H1 (cell line): ENCODE measurements at regions not wholly inside any gene's neighbourhood (a gene's known extent, or its start where the extent isn't known, plus 50 kb on each side); places are given as distances from the start of the nearest gene placed in this dataset.
A peak's percentile ranks its signal among the peaks of the same experiment; 100 is the strongest.

Source experiments
- CTCF ChIA-PET: fragments of 300-600 bp; sonication (Branson Sonifier 250); formaldehyde crosslinking; loops from one replicate; lab custom pipeline; 2021; ENCODE audit not compliant: partially characterized antibody; lab: Charles Lee
- POLR2A ChIA-PET: fragments of 300-600 bp; sonication (Branson Sonifier 250); formaldehyde crosslinking; loops from one replicate; lab custom pipeline; 2021; ENCODE audit warnings: inconsistent platforms; ENCODE audit not compliant: partially characterized antibody; lab: Charles Lee
- DNase-seq, 2 experiments: peaks; one replicate each; pipeline versions ENCODE4 v3.0.0 to v3.0.0-alpha.2; 2010 to 2022; ENCODE audit warnings: low spot score in 2 of 2, low read depth in 1 of 2, mixed read lengths in 1 of 2
- FAIRE-seq: peaks from 2 replicates; lab custom pipeline; 2011; peaks lifted over from hg19 to GRCh38; lab: Jason Lieb, UNC
- H2AFZ ChIP-seq: 2 replicates; pipeline ENCODE4 v1.8.1; 2012; ENCODE audit warnings: low read length, inconsistent platforms
- H2AK5ac ChIP-seq: 2 replicates; pipeline ENCODE4 v1.6.1; 2013; ENCODE audit warnings: low read depth, low read length
- H2BK120ac ChIP-seq: replicated peaks from 2 replicates; pipeline ENCODE3; 2013; ENCODE audit warnings: low read depth, low read length, inconsistent platforms
- H2BK12ac ChIP-seq: 2 replicates; pipeline ENCODE4 v1.6.1; 2013; ENCODE audit warnings: low read depth, low read length
- H2BK15ac ChIP-seq: 2 replicates; pipeline ENCODE4 v1.6.1; 2013; ENCODE audit warnings: low read length
- H2BK20ac ChIP-seq: 2 replicates; pipeline ENCODE4 v1.6.1; 2013; ENCODE audit warnings: low read length
- H2BK5ac ChIP-seq: 2 replicates; pipeline ENCODE4 v1.6.1; 2013; ENCODE audit warnings: low read depth, low read length
- H3K14ac ChIP-seq: 2 replicates; pipeline ENCODE4 v1.6.1; 2013; ENCODE audit warnings: inconsistent platforms; ENCODE audit not compliant: insufficient read length
- H3K18ac ChIP-seq: 2 replicates; pipeline ENCODE4 v1.6.1; 2013; ENCODE audit warnings: low read length; ENCODE audit errors: extremely low read depth
- H3K23ac ChIP-seq: 2 replicates; pipeline ENCODE4 v1.6.1; 2013; ENCODE audit warnings: inconsistent platforms; ENCODE audit not compliant: insufficient read length
- H3K23me2 ChIP-seq: 2 replicates; pipeline ENCODE4 v1.6.1; 2013; ENCODE audit warnings: low read depth, low read length
- H3K27ac ChIP-seq: 2 replicates; pipeline ENCODE4 v1.6.1; 2011; ENCODE audit warnings: low read depth, low read length, inconsistent platforms
- H3K27me3 ChIP-seq, 4 experiments: replicated peaks in 1 of 4; 1 replicate in 1 of 4; 2 replicates in 3 of 4; pipeline versions ENCODE4 v1.6.1 to v1.8.1; 2011 to 2013; ENCODE audit warnings: low read length in 3 of 4, mild to moderate bottlenecking in 3 of 4, inconsistent platforms in 2 of 4, mixed read lengths in 2 of 4, moderate library complexity in 1 of 4; ENCODE audit not compliant: control insufficient read depth in 3 of 4, insufficient read depth in 3 of 4; ENCODE audit errors: extremely low read depth in 1 of 4
- H3K36me3 ChIP-seq, 4 experiments: 2 replicates each; pipeline versions ENCODE4 v1.6.1 to v1.8.1; 2011 to 2013; ENCODE audit warnings: mild to moderate bottlenecking in 4 of 4, low read length in 3 of 4, moderate library complexity in 2 of 4, control low read depth in 1 of 4, inconsistent platforms in 1 of 4; ENCODE audit not compliant: insufficient read depth in 4 of 4, control insufficient read depth in 2 of 4
- H3K4ac ChIP-seq: replicated peaks from 2 replicates; pipeline ENCODE3; 2013; ENCODE audit warnings: low read length, low read depth, mixed read lengths, inconsistent platforms; ENCODE audit not compliant: insufficient read length
- H3K4me1 ChIP-seq, 4 experiments: replicated peaks in 1 of 4; 1 replicate in 1 of 4; 2 replicates in 3 of 4; pipeline versions ENCODE4 v1.6.1 to v1.8.1; 2011 to 2013; ENCODE audit warnings: low read length in 3 of 4, inconsistent platforms in 2 of 4, mixed read lengths in 1 of 4; ENCODE audit not compliant: insufficient read depth in 4 of 4, control insufficient read depth in 3 of 4
- H3K4me2 ChIP-seq, 2 experiments: 2 replicates each; pipeline versions ENCODE4 v1.6.1 to v1.8.1; 2011 to 2013; ENCODE audit warnings: low read depth in 2 of 2, low read length in 2 of 2, control low read depth in 1 of 2, inconsistent platforms in 1 of 2, mild to moderate bottlenecking in 1 of 2; ENCODE audit not compliant: insufficient read depth in 1 of 2
- H3K4me3 ChIP-seq, 4 experiments: fragments of 200-600, 300-600 bp in 1 of 4; sonication (generic), shearing (Covaris generic), sonication (Bioruptor Twin) in 1 of 4; 2 replicates each; pipeline versions ENCODE4 v1.5.1 to v1.8.1; 2011 to 2016; ENCODE audit warnings: low read length in 4 of 4, low read depth in 3 of 4, control low read depth in 2 of 4, inconsistent platforms in 2 of 4, mild to moderate bottlenecking in 2 of 4, mixed read lengths in 1 of 4, moderate library complexity in 1 of 4; ENCODE audit not compliant: insufficient read depth in 2 of 4; ENCODE audit errors: extremely low read depth in 1 of 4
- H3K56ac ChIP-seq: replicated peaks from 2 replicates; pipeline ENCODE3; 2013; ENCODE audit warnings: low read depth, mild to moderate bottlenecking, mixed read lengths, low read length, inconsistent platforms; ENCODE audit not compliant: insufficient read length
- H3K79me1 ChIP-seq: 2 replicates; pipeline ENCODE4 v1.6.1; 2013; ENCODE audit warnings: low read depth, low read length, control low read depth
- H3K79me2 ChIP-seq, 2 experiments: 2 replicates each; pipeline versions ENCODE4 v1.6.1 to v1.8.1; 2012 to 2013; ENCODE audit warnings: low read length in 2 of 2, mild to moderate bottlenecking in 2 of 2, inconsistent platforms in 1 of 2; ENCODE audit not compliant: insufficient read depth in 2 of 2, control insufficient read depth in 1 of 2
- H3K9ac ChIP-seq, 4 experiments: replicated peaks in 1 of 4; 1 replicate in 1 of 4; 2 replicates in 3 of 4; pipeline versions ENCODE4 v1.6.1 to v1.8.1; 2011 to 2013; ENCODE audit warnings: low read depth in 3 of 4, low read length in 3 of 4, control low read depth in 2 of 4, mild to moderate bottlenecking in 2 of 4, moderate library complexity in 2 of 4, inconsistent platforms in 1 of 4; ENCODE audit errors: extremely low read depth in 1 of 4
- H3K9me3 ChIP-seq, 2 experiments: 2 replicates each; pipeline versions ENCODE4 v1.6.1 to v1.8.1; 2012 to 2013; ENCODE audit warnings: mild to moderate bottlenecking in 2 of 2, moderate library complexity in 2 of 2, control low read depth in 1 of 2, inconsistent platforms in 1 of 2, low read depth in 1 of 2, low read length in 1 of 2, mixed read lengths in 1 of 2; ENCODE audit not compliant: insufficient read depth in 2 of 2
- H4K20me1 ChIP-seq, 2 experiments: replicated peaks in 1 of 2; 2 replicates each; pipeline versions ENCODE3 to v1.8.1; 2011 to 2013; ENCODE audit warnings: inconsistent platforms in 2 of 2, low read length in 2 of 2, mild to moderate bottlenecking in 1 of 2; ENCODE audit not compliant: insufficient read depth in 2 of 2, control insufficient read depth in 1 of 2
- H4K5ac ChIP-seq: 2 replicates; pipeline ENCODE4 v1.6.1; 2013; ENCODE audit warnings: low read length, low read depth, mixed read lengths, inconsistent platforms; ENCODE audit not compliant: insufficient read length
- H4K8ac ChIP-seq: 2 replicates; pipeline ENCODE4 v1.8.0; 2013; ENCODE audit warnings: mild to moderate bottlenecking, moderate library complexity, low read length, inconsistent platforms; ENCODE audit not compliant: insufficient read depth; ENCODE audit errors: extremely low read depth
- H4K91ac ChIP-seq: replicated peaks from 2 replicates; pipeline ENCODE3; 2013; ENCODE audit warnings: low read length, mixed read lengths, inconsistent platforms; ENCODE audit not compliant: insufficient read length
- BCL11A ChIP-seq, 2 experiments: IDR thresholded peaks; one replicate each; pipeline ENCODE4 v1.6.1; 2011; ENCODE audit warnings: low read depth in 2 of 2, low read length in 2 of 2, mild to moderate bottlenecking in 2 of 2
- CBX8 ChIP-seq: fragments of 300-800, 300-1000 bp; sonication (generic); IDR thresholded peaks from 2 replicates; pipeline ENCODE4 v1.7.1; 2016; ENCODE audit warnings: low read depth, low read length, borderline replicate concordance
- EGR1 ChIP-seq: IDR thresholded peaks from 2 replicates; pipeline ENCODE4 v1.6.1; 2011; ENCODE audit warnings: low read depth, low read length, borderline replicate concordance
- GABPA ChIP-seq: IDR thresholded peaks from 2 replicates; pipeline ENCODE4 v1.6.1; 2011; ENCODE audit warnings: mild to moderate bottlenecking, low read length, moderate library complexity, borderline replicate concordance; ENCODE audit not compliant: insufficient read depth
- JUND ChIP-seq: IDR thresholded peaks from 2 replicates; pipeline ENCODE4 v1.6.1; 2011; ENCODE audit warnings: mild to moderate bottlenecking, improper control_type of control experiment, low read length
- KDM4A ChIP-seq: IDR thresholded peaks from one replicate; pipeline ENCODE4 v1.7.1; 2012; ENCODE audit warnings: low read depth, mild to moderate bottlenecking, moderate library complexity, low read length, inconsistent platforms; ENCODE audit not compliant: severe bottlenecking
- MAFK ChIP-seq: IDR thresholded peaks from 2 replicates; pipeline ENCODE4 v1.6.1; 2012; ENCODE audit warnings: low read depth, mild to moderate bottlenecking, improper control_type of control experiment, low read length
- NANOG ChIP-seq: IDR thresholded peaks from 2 replicates; pipeline ENCODE4 v1.6.1; 2011; ENCODE audit warnings: low read length, low read depth, mild to moderate bottlenecking, inconsistent platforms; ENCODE audit not compliant: insufficient read depth, poor library complexity, severe bottlenecking
- POU5F1 ChIP-seq: IDR thresholded peaks from 2 replicates; pipeline ENCODE4 v1.6.1; 2011; ENCODE audit warnings: low read depth, mild to moderate bottlenecking, low read length, moderate library complexity
- SP4 ChIP-seq: IDR thresholded peaks from 2 replicates; pipeline ENCODE4 v1.6.1; 2012; ENCODE audit warnings: low read length, inconsistent platforms
- TAF1 ChIP-seq: IDR thresholded peaks from 2 replicates; pipeline ENCODE4 v1.6.1; 2011; ENCODE audit warnings: mild to moderate bottlenecking, low read depth, low read length
- WGBS, 2 experiments: shearing (Covaris generic) in 1 of 2; methylation state at CpG; one replicate each; pipeline versions ENCODE4 v1.1.6 to v1.1.7; 2013 to 2015; ENCODE audit warnings: low lambda C conversion rate in 2 of 2, mixed read lengths in 2 of 2, inconsistent platforms in 1 of 2, low coverage in 1 of 2, missing lambda C conversion rate in 1 of 2; ENCODE audit not compliant: insufficient replicate concordance in 2 of 2, insufficient coverage in 1 of 2, insufficient read length in 1 of 2; ENCODE audit errors: extremely low coverage in 1 of 2, missing lambda C conversion rate in 1 of 2; 5-methylcytosine and 5-hydroxymethylcytosine counted together
- TF ChIP-seq, protein P1 (sequence below): IDR thresholded peaks from 2 replicates; pipeline ENCODE4 v1.6.1; 2012; ENCODE audit warnings: inconsistent platforms
- TF ChIP-seq, protein P2 (sequence below): IDR thresholded peaks from 2 replicates; pipeline ENCODE4 v1.6.1; 2011; ENCODE audit warnings: low read length, improper control_type of control experiment

DNA sequence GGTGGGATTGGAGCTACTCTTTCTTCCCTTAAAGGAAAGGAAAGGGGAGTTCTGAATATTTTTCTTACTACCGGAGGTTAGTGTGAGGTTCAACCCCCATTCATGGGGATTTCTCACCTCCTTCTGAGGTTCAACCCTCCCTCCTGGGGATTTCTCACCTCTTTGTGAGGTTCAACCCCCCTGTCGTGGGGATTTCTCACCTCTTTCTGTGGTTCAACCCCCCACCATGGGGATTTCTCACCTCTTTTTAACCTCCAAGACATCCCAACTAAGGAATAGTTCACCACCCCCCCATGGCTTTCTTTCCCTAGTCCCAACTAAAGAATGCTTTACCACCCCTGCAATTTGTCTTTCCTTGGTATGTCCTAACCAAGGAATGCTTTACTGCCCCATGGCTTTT is 520.3 kb downstream of the EDEM1 start:
- Histone ChIP-seq H2AFZ (no peak overlapping the region), H3K4me1 (peaks cover 0 to 10% (median 2%) of the 10 kb centered on the region in 4 experiments; a peak in 3 of 7 replicates), H2BK5ac (no peak overlapping the region), H3K27ac (no peak overlapping the region), H2BK120ac (no peak overlapping the region), H3K9ac (no peak overlapping the region), H3K14ac (no peak overlapping the region), H3K9me3 (peaks cover 3 to 4% of the 10 kb centered on the region in 2 experiments; a peak in 3 of 4 replicates), H3K18ac (no peak overlapping the region), H2AK5ac (no peak overlapping the region), H4K91ac (no peak overlapping the region), H3K36me3 (peaks cover 0 to 4% (median 0%) of the 10 kb centered on the region in 4 experiments; a peak in 2 of 8 replicates), H3K56ac (no peak overlapping the region), H2BK20ac (no peak overlapping the region), H3K4me3 (no peak overlapping the region), H3K79me2 (no peaks in the 10 kb centered on the region), H3K23ac (no peak overlapping the region), H2BK15ac (no peak overlapping the region), H3K23me2 (no peaks in the 10 kb centered on the region), H3K4me2 (no peak overlapping the region), H4K20me1 (no peaks in the 10 kb centered on the region), H4K8ac (no peak overlapping the region), H3K79me1 (no peaks in the 10 kb centered on the region), H4K5ac (no peak overlapping the region), H3K27me3 (no peaks in the 10 kb centered on the region), H3K4ac (no peak overlapping the region), H2BK12ac (peak overlapping the region; percentile 50; the same call in 1 of the 2 replicates)
- ChIA-PET POLR2A (no interaction called here), CTCF (interaction anchor here (0.6 kb wide), 1 partner anchor 69 kb away, joined by 3 read pairs; no protein-coding TSS in a partner anchor)
- DNase-seq: no peak
- 68% methylated on average over 1 of the region's 2 CpGs; no CpG with 5 or more reads in 1 of the 2 experiments for WGBS, 2 experiments
- FAIRE-seq: no peak
- no peak for TF ChIP-seq EGR1
- TF ChIP-seq TAF1: no peak
- no peak for TF ChIP-seq POU5F1
- no peak for TF ChIP-seq JUND
- TF ChIP-seq, protein P1, sequence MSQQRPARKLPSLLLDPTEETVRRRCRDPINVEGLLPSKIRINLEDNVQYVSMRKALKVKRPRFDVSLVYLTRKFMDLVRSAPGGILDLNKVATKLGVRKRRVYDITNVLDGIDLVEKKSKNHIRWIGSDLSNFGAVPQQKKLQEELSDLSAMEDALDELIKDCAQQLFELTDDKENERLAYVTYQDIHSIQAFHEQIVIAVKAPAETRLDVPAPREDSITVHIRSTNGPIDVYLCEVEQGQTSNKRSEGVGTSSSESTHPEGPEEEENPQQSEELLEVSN: no peak
- TF ChIP-seq MAFK: no peak
- no peak for TF ChIP-seq CBX8
- TF ChIP-seq, protein P2, sequence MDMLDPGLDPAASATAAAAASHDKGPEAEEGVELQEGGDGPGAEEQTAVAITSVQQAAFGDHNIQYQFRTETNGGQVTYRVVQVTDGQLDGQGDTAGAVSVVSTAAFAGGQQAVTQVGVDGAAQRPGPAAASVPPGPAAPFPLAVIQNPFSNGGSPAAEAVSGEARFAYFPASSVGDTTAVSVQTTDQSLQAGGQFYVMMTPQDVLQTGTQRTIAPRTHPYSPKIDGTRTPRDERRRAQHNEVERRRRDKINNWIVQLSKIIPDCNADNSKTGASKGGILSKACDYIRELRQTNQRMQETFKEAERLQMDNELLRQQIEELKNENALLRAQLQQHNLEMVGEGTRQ: no peak
- TF ChIP-seq GABPA: no peak
- TF ChIP-seq KDM4A: no peak
- TF ChIP-seq NANOG: no peak
- TF ChIP-seq BCL11A (IDR thresholded peaks at IDR 0.05; ENCODE audit: low read depth in 2 of 2, low read length in 2 of 2): no peak
- no peak for TF ChIP-seq SP4
